ENCODE measurements at regions not wholly inside any gene's neighbourhood (a gene's known extent, or its start where the extent isn't known, plus 50 kb on each side); places are given as distances from the start of the nearest gene placed in this dataset.

GRCh38 chr6:14645221-14645620 lies 527.6 kb downstream of the CD83 start:
- TF ChIP-seq CTCF (IDR thresholded peaks at IDR 0.05; ENCODE audit: low read depth, low read length) = no peak
- no peak overlapping the region for H3K4me3 ChIP-seq (replicated peaks in 1 of 2; ENCODE audit: low read depth in 2 of 2, low read length in 2 of 2)
- DNase-seq (ENCODE audit: low read depth in 2 of 2) = no peak

- H3K4me3 ChIP-seq (replicated peaks in 1 of 2; ENCODE audit: low read depth in 2 of 2, low read length in 2 of 2) = no peak overlapping the region
- TF ChIP-seq CTCF (IDR thresholded peaks at IDR 0.05; ENCODE audit: low read depth, low read length) = no peak
- no peak for DNase-seq (ENCODE audit: low read depth in 2 of 2)
Observed at GRCh38 chr6:14645841-14646240, 528.3 kb downstream of the CD83 start.

GRCh38 chr6:14646371-14646770 lies 528.8 kb downstream of the CD83 start:
- no peak for TF ChIP-seq CTCF (IDR thresholded peaks at IDR 0.05; ENCODE audit: low read depth, low read length)
- no peak for DNase-seq (ENCODE audit: low read depth in 2 of 2)
- no peak overlapping the region for H3K4me3 ChIP-seq (replicated peaks in 1 of 2; ENCODE audit: low read depth in 2 of 2, low read length in 2 of 2)

- H3K4me3 ChIP-seq (replicated peaks in 1 of 2; ENCODE audit: low read depth in 2 of 2, low read length in 2 of 2) = no peak overlapping the region
- DNase-seq (ENCODE audit: low read depth in 2 of 2) = peak in 1 of 2 donors; percentile 40
- TF ChIP-seq CTCF (IDR thresholded peaks at IDR 0.05; ENCODE audit: low read depth, low read length) = no peak
Observed at GRCh38 chr6:14647357-14647756, 529.8 kb downstream of the CD83 start.

- no peak for TF ChIP-seq CTCF (IDR thresholded peaks at IDR 0.05; ENCODE audit: low read depth, low read length)
- H3K4me3 ChIP-seq (replicated peaks in 1 of 2; ENCODE audit: low read depth in 2 of 2, low read length in 2 of 2) = no peak overlapping the region
- no peak for DNase-seq (ENCODE audit: low read depth in 2 of 2)
Observed at GRCh38 chr6:14652536-14652935, 535.0 kb downstream of the CD83 start.

GRCh38 chr6:14655201-14656061 lies 537.9 kb downstream of the CD83 start:
- TF ChIP-seq CTCF (IDR thresholded peaks at IDR 0.05; ENCODE audit: low read depth, low read length) = no peak
- DNase-seq (ENCODE audit: low read depth in 2 of 2) = peak in 1 of 2 donors; percentile 15
- H3K4me3 ChIP-seq (replicated peaks in 1 of 2; ENCODE audit: low read depth in 2 of 2, low read length in 2 of 2) = no peak overlapping the region
